ENCODE measurements at regions not wholly inside any gene's neighbourhood (a gene's known extent, or its start where the extent isn't known, plus 50 kb on each side); places are given as distances from the start of the nearest gene placed in this dataset.

GRCh38 chr3:194019398-194020165 lies 116.4 kb upstream of the HES1 start:
- ChIA-PET CTCF (no interaction called here), POLR2A (no interaction called here)
- TF ChIP-seq ZFP69B (tag by site-specific recombination; IDR thresholded peaks at IDR 0.05) (no peak), ZNF302 (tag by site-specific recombination; IDR thresholded peaks at IDR 0.05; ENCODE audit: low read depth) (no peak), ZNF521 (tag by site-specific recombination; IDR thresholded peaks at IDR 0.05) (no peak), INSM2 (tag by site-specific recombination; IDR thresholded peaks at IDR 0.05) (no peak), ZNF776 (tag by site-specific recombination; IDR thresholded peaks at IDR 0.05; ENCODE audit: borderline replicate concordance) (no peak), ZNF548 (tag by site-specific recombination; IDR thresholded peaks at IDR 0.05) (no peak), ZNF529 (tag by site-specific recombination; IDR thresholded peaks at IDR 0.05; ENCODE audit: insufficient replicate concordance) (no peak), ZNF239 (tag by site-specific recombination; IDR thresholded peaks at IDR 0.05) (no peak), ZNF530 (tag by site-specific recombination; IDR thresholded peaks at IDR 0.05; ENCODE audit: low read depth) (no peak), ZNF585B (tag by site-specific recombination; IDR thresholded peaks at IDR 0.05) (no peak), ZNF138 (tag by site-specific recombination; IDR thresholded peaks at IDR 0.05; ENCODE audit: borderline replicate concordance) (no peak), REST (tag by site-specific recombination; IDR thresholded peaks at IDR 0.05) (no peak), ZNF76 (tag by site-specific recombination; IDR thresholded peaks at IDR 0.05; ENCODE audit: borderline replicate concordance, low read depth) (no peak), PBX3 (CRISPR knock-in tag; IDR thresholded peaks at IDR 0.05) (no peak)
- H3K9me3 ChIP-seq (ENCODE audit: control insufficient read depth, insufficient read depth, low read depth, low read length) = no peaks in the 10 kb centered on the region
- no peak overlapping the region for H3K4me3 ChIP-seq (ENCODE audit: low read depth, low read length)
- H3K36me3 ChIP-seq (ENCODE audit: control insufficient read depth in 2 of 2, insufficient read depth in 1 of 2, low read length in 2 of 2) = no peaks in the 10 kb centered on the region
- H3K27ac ChIP-seq (ENCODE audit: extremely low read depth, low read depth, low read length) = no peak overlapping the region
- H3K4me1 ChIP-seq (ENCODE audit: control insufficient read depth, insufficient read depth, low read length) = no peaks in the 10 kb centered on the region

GRCh38 chr3:194022052-194022451 lies 113.9 kb upstream of the HES1 start:
- ChIA-PET POLR2A (no interaction called here), CTCF (interaction anchor here (0.5 to 0.6 kb wide), 2 partner anchors 15 to 48 kb away, joined by 3 read pairs; no protein-coding TSS in a partner anchor)
- no peaks in the 10 kb centered on the region for H3K9me3 ChIP-seq (ENCODE audit: control insufficient read depth, insufficient read depth, low read depth, low read length)
- no peak overlapping the region for H3K27ac ChIP-seq (ENCODE audit: extremely low read depth, low read depth, low read length)
- H3K4me3 ChIP-seq (ENCODE audit: low read depth, low read length) = no peak overlapping the region
- no peaks in the 10 kb centered on the region for H3K4me1 ChIP-seq (ENCODE audit: control insufficient read depth, insufficient read depth, low read length)
- no peaks in the 10 kb centered on the region for H3K36me3 ChIP-seq (ENCODE audit: control insufficient read depth in 2 of 2, insufficient read depth in 1 of 2, low read length in 2 of 2)
- TF ChIP-seq ZNF558 (tag by site-specific recombination; IDR thresholded peaks at IDR 0.05) (no peak), ZFHX2 (tag by site-specific recombination; conservative IDR thresholded peaks at IDR 0.05) (peak; percentile 73), EGR2 (tag by site-specific recombination; IDR thresholded peaks at IDR 0.05; ENCODE audit: low read depth) (peak; percentile 82)

Data from HEK293 (cell line).